Neural progenitor cell (in vitro differentiated cells): ENCODE measurements at regions not wholly inside any gene's neighbourhood (a gene's known extent, or its start where the extent isn't known, plus 50 kb on each side); places are given as distances from the start of the nearest gene placed in this dataset.

ENCODE experiments used
- DNase-seq: peaks from one replicate; pipeline ENCODE4 v3.0.0-alpha.2; 2016; ENCODE audit warnings: low spot score
- H2AFZ ChIP-seq: fragments of 200-600 bp; sonication (generic); replicated peaks from 2 replicates; pipeline ENCODE4 v1.6.1; 2016; ENCODE audit warnings: antibody characterized with exemption
- H3F3A ChIP-seq: fragments of 200-600 bp; sonication (generic); 2 replicates; pipeline ENCODE4 v1.6.1; 2016; ENCODE audit warnings: antibody characterized with exemption, low read depth
- H3K27ac ChIP-seq: fragments of 200-600 bp; sonication (generic); 2 replicates; pipeline ENCODE4 v1.5.1; 2016; ENCODE audit warnings: mild to moderate bottlenecking
- H3K27me3 ChIP-seq: fragments of 200-600 bp; sonication (generic); 2 replicates; pipeline ENCODE4 v1.6.1; 2016; ENCODE audit warnings: mild to moderate bottlenecking, moderate library complexity
- H3K36me3 ChIP-seq: fragments of 200-600 bp; sonication (generic); 2 replicates; pipeline ENCODE4 v1.5.1; 2016
- H3K4me1 ChIP-seq: fragments of 200-600 bp; sonication (generic); 2 replicates; pipeline ENCODE4 v1.6.1; 2016; ENCODE audit warnings: mixed run types
- H3K4me2 ChIP-seq: fragments of 200-600 bp; sonication (generic); 2 replicates; pipeline ENCODE4 v1.6.1; 2016
- H3K4me3 ChIP-seq: fragments of 200-600 bp; sonication (generic); 2 replicates; pipeline ENCODE4 v1.5.1; 2016
- H3K79me2 ChIP-seq: fragments of 200-600 bp; sonication (generic); 2 replicates; pipeline ENCODE4 v1.6.1; 2016; ENCODE audit warnings: low read depth
- H3K9ac ChIP-seq: fragments of 200-600 bp; sonication (generic); 2 replicates; pipeline ENCODE4 v1.6.1; 2016
- H3K9me3 ChIP-seq: fragments of 200-600 bp; sonication (generic); 2 replicates; pipeline ENCODE4 v1.5.1; 2016; ENCODE audit warnings: low read depth
- H4K20me1 ChIP-seq: fragments of 200-600 bp; sonication (generic); 2 replicates; pipeline ENCODE4 v1.6.1; 2016; ENCODE audit warnings: low read depth
- H3K27ac Mint-ChIP-seq: 3 replicates; pipeline ENCODE4 v1.8.0; 2021; ENCODE audit warnings: mixed read lengths
- H3K27me3 Mint-ChIP-seq: 2 replicates; pipeline ENCODE4 v1.8.0; 2022; ENCODE audit warnings: low read depth, mild to moderate bottlenecking, inconsistent platforms, moderate library complexity, mixed read lengths; ENCODE audit not compliant: insufficient read depth
- H3K36me3 Mint-ChIP-seq: 3 replicates; pipeline ENCODE4 v1.8.0; 2021; ENCODE audit warnings: mixed read lengths
- H3K4me1 Mint-ChIP-seq: 3 replicates; pipeline ENCODE4 v1.8.0; 2021; ENCODE audit warnings: mixed read lengths
- H3K4me3 Mint-ChIP-seq: 3 replicates; pipeline ENCODE4 v1.8.0; 2021; ENCODE audit warnings: mild to moderate bottlenecking, moderate library complexity, mixed read lengths
- H3K9me3 Mint-ChIP-seq: 3 replicates; pipeline ENCODE4 v1.8.0; 2020; ENCODE audit warnings: mixed read lengths
- CTCF ChIP-seq: fragments of 200-600 bp; sonication (generic); IDR thresholded peaks from 2 replicates; pipeline ENCODE4 v1.5.1; 2017; ENCODE audit warnings: antibody characterized with exemption, mild to moderate bottlenecking
- EZH2 ChIP-seq: fragments of 200-600 bp; sonication (generic); IDR thresholded peaks from 2 replicates; pipeline ENCODE4 v1.6.1; 2017; ENCODE audit warnings: antibody characterized with exemption, mild to moderate bottlenecking, moderate library complexity
- EZH2phosphoT487 ChIP-seq: fragments of 200-600 bp; sonication (generic); IDR thresholded peaks from 2 replicates; pipeline ENCODE4 v1.6.1; 2017; ENCODE audit warnings: antibody characterized with exemption

GRCh38 chr2:16153754-16154035, 213.3 kb downstream of the MYCN start:
- Mint-ChIP-seq H3K27me3 (peaks cover 8% of the 10 kb centered on the region), H3K4me3 (no peak overlapping the region), H3K4me1 (peaks cover 21% of the 10 kb centered on the region), H3K9me3 (peaks cover 11% of the 10 kb centered on the region), H3K36me3 (no peaks in the 10 kb centered on the region), H3K27ac (no peak overlapping the region)
- H3K4me3 ChIP-seq = no peak overlapping the region
- DNase-seq = no peak
- H3K79me2 ChIP-seq = no peaks in the 10 kb centered on the region
- H3F3A ChIP-seq = peaks cover 6% of the 10 kb centered on the region
- H4K20me1 ChIP-seq = no peaks in the 10 kb centered on the region
- H3K27me3 ChIP-seq = no peaks in the 10 kb centered on the region
- no peaks in the 10 kb centered on the region for H3K9me3 ChIP-seq
- TF ChIP-seq CTCF = no peak
- TF ChIP-seq EZH2 = no peak
- TF ChIP-seq EZH2phosphoT487 = no peak
- H3K4me2 ChIP-seq = no peak overlapping the region
- H3K4me1 ChIP-seq = no peaks in the 10 kb centered on the region
- no peak overlapping the region for H2AFZ ChIP-seq
- no peak overlapping the region for H3K9ac ChIP-seq
- no peak overlapping the region for H3K27ac ChIP-seq
- no peaks in the 10 kb centered on the region for H3K36me3 ChIP-seq

- Mint-ChIP-seq H3K36me3 (no peaks in the 10 kb centered on the region), H3K4me3 (no peak overlapping the region), H3K9me3 (peaks cover 9% of the 10 kb centered on the region), H3K4me1 (peaks cover 15% of the 10 kb centered on the region), H3K27ac (no peak overlapping the region), H3K27me3 (peaks cover 8% of the 10 kb centered on the region)
- no peak overlapping the region for H3K4me3 ChIP-seq
- H3K9me3 ChIP-seq = no peaks in the 10 kb centered on the region
- H3K27me3 ChIP-seq = no peaks in the 10 kb centered on the region
- H4K20me1 ChIP-seq = no peaks in the 10 kb centered on the region
- no peaks in the 10 kb centered on the region for H3K4me1 ChIP-seq
- no peak overlapping the region for H3K9ac ChIP-seq
- H3K4me2 ChIP-seq = no peak overlapping the region
- H2AFZ ChIP-seq = no peak overlapping the region
- H3K36me3 ChIP-seq = no peaks in the 10 kb centered on the region
- no peak overlapping the region for H3K27ac ChIP-seq
- DNase-seq = no peak
- peaks cover 8% of the 10 kb centered on the region for H3F3A ChIP-seq
- no peaks in the 10 kb centered on the region for H3K79me2 ChIP-seq
- TF ChIP-seq EZH2 (no peak), EZH2phosphoT487 (no peak), CTCF (no peak)
Measured at GRCh38 chr2:16152928-16153753, 212.8 kb downstream of the MYCN start.

GRCh38 chr2:16152071-16152927, 211.9 kb downstream of the MYCN start:
- Mint-ChIP-seq H3K4me3 (no peak overlapping the region), H3K9me3 (peaks cover 9% of the 10 kb centered on the region), H3K27ac (no peak overlapping the region), H3K4me1 (peaks cover 10% of the 10 kb centered on the region), H3K36me3 (no peaks in the 10 kb centered on the region), H3K27me3 (peaks cover 8% of the 10 kb centered on the region)
- Histone ChIP-seq H3K4me1 (no peaks in the 10 kb centered on the region), H3K9ac (no peak overlapping the region), H3K79me2 (no peaks in the 10 kb centered on the region), H3K27ac (no peak overlapping the region), H2AFZ (no peak overlapping the region), H3K36me3 (no peaks in the 10 kb centered on the region), H3K27me3 (no peaks in the 10 kb centered on the region), H3K4me3 (no peak overlapping the region), H3K4me2 (no peak overlapping the region), H3F3A (peaks cover 12% of the 10 kb centered on the region), H4K20me1 (no peaks in the 10 kb centered on the region), H3K9me3 (no peaks in the 10 kb centered on the region)
- TF ChIP-seq CTCF (no peak), EZH2 (no peak), EZH2phosphoT487 (no peak)
- DNase-seq = no peak
